ENCODE measurements at regions not wholly inside any gene's neighbourhood (a gene's known extent, or its start where the extent isn't known, plus 50 kb on each side); places are given as distances from the start of the nearest gene placed in this dataset.
"Not testable (repeated sequence)": the region's sequence is repeated elsewhere in the genome, so short reads cannot be mapped to it uniquely, and the experiment has no call there.

- DNase-seq (ENCODE audit: low read depth) = no peak
Measured at GRCh38 chr9:81370096-81370495, 319.3 kb downstream of the TLE1 start.

- DNase-seq (ENCODE audit: low read depth) = no peak
Measured at GRCh38 chr9:81369121-81369520, 320.2 kb downstream of the TLE1 start.

GRCh38 chr9:81363916-81364480 lies 325.3 kb downstream of the TLE1 start:
- DNase-seq (ENCODE audit: low read depth) = peak; percentile 81

GRCh38 chr9:81361296-81361695 lies 328.1 kb downstream of the TLE1 start:
- no peak for DNase-seq (ENCODE audit: low read depth)

- DNase-seq (ENCODE audit: low read depth) = no peak
Measured at GRCh38 chr9:81351166-81351565, 338.2 kb downstream of the TLE1 start.

GRCh38 chr9:81344366-81344765 lies 345.0 kb downstream of the TLE1 start:
- no peak for DNase-seq (ENCODE audit: low read depth)

GRCh38 chr9:81335879-81336421 lies 353.4 kb downstream of the TLE1 start:
- DNase-seq (ENCODE audit: low read depth) = no peak

- no peak for DNase-seq (ENCODE audit: low read depth)
Measured at GRCh38 chr9:81321551-81321950, 367.8 kb downstream of the TLE1 start.

GRCh38 chr9:81320909-81321482 lies 368.4 kb downstream of the TLE1 start:
- DNase-seq (ENCODE audit: low read depth) = no peak

GRCh38 chr9:81318571-81318970 lies 370.8 kb downstream of the TLE1 start:
- peak; percentile 64 for DNase-seq (ENCODE audit: low read depth)

- DNase-seq (ENCODE audit: low read depth) = no peak
Measured at GRCh38 chr9:81317939-81318338, 371.4 kb downstream of the TLE1 start.

- DNase-seq (ENCODE audit: low read depth) = no peak
Measured at GRCh38 chr9:81317223-81317622, 372.1 kb downstream of the TLE1 start.

GRCh38 chr9:81314490-81314889 lies 374.9 kb downstream of the TLE1 start:
- no peak for DNase-seq (ENCODE audit: low read depth)

- no peak for DNase-seq (ENCODE audit: low read depth)
Measured at GRCh38 chr9:81313877-81314276, 375.5 kb downstream of the TLE1 start.

- DNase-seq (ENCODE audit: low read depth) = peak; percentile 18
Measured at GRCh38 chr9:81312346-81312745, 377.0 kb downstream of the TLE1 start.

GRCh38 chr9:81308404-81308803 lies 380.9 kb downstream of the TLE1 start:
- DNase-seq (ENCODE audit: low read depth) = no peak

- not testable (repeated sequence) for DNase-seq (ENCODE audit: low read depth)
Measured at GRCh38 chr9:81307791-81308190, 381.6 kb downstream of the TLE1 start.

- DNase-seq (ENCODE audit: low read depth) = no peak
Measured at GRCh38 chr9:81305561-81306182, 383.7 kb downstream of the TLE1 start.

GRCh38 chr9:81303658-81304057 lies 385.7 kb downstream of the TLE1 start:
- DNase-seq (ENCODE audit: low read depth) = no peak

GRCh38 chr9:81293651-81294050 lies 395.7 kb downstream of the TLE1 start:
- DNase-seq (ENCODE audit: low read depth) = no peak

GRCh38 chr9:81292056-81292805 lies 397.1 kb downstream of the TLE1 start:
- no peak for DNase-seq (ENCODE audit: low read depth)

- no peak for DNase-seq (ENCODE audit: low read depth)
Measured at GRCh38 chr9:81289622-81290021, 399.7 kb downstream of the TLE1 start.
